ENCODE measurements at regions not wholly inside any gene's neighbourhood (a gene's known extent, or its start where the extent isn't known, plus 50 kb on each side); places are given as distances from the start of the nearest gene placed in this dataset.

- no peak for TF ChIP-seq RNF2 (conservative IDR thresholded peaks at IDR 0.05; ENCODE audit: low read depth)
- TF ChIP-seq, protein P1, sequence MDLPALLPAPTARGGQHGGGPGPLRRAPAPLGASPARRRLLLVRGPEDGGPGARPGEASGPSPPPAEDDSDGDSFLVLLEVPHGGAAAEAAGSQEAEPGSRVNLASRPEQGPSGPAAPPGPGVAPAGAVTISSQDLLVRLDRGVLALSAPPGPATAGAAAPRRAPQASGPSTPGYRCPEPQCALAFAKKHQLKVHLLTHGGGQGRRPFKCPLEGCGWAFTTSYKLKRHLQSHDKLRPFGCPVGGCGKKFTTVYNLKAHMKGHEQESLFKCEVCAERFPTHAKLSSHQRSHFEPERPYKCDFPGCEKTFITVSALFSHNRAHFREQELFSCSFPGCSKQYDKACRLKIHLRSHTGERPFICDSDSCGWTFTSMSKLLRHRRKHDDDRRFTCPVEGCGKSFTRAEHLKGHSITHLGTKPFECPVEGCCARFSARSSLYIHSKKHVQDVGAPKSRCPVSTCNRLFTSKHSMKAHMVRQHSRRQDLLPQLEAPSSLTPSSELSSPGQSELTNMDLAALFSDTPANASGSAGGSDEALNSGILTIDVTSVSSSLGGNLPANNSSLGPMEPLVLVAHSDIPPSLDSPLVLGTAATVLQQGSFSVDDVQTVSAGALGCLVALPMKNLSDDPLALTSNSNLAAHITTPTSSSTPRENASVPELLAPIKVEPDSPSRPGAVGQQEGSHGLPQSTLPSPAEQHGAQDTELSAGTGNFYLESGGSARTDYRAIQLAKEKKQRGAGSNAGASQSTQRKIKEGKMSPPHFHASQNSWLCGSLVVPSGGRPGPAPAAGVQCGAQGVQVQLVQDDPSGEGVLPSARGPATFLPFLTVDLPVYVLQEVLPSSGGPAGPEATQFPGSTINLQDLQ (CRISPR knock-in tag; IDR thresholded peaks at IDR 0.05) = no peak
Measured at GRCh38 chr11:104487046-104487806, 323.3 kb upstream of the PDGFD start.
